Natural killer cell (primary cell): ENCODE measurements at regions not wholly inside any gene's neighbourhood (a gene's known extent, or its start where the extent isn't known, plus 50 kb on each side); places are given as distances from the start of the nearest gene placed in this dataset.
A peak's percentile ranks its signal among the peaks of the same experiment; 100 is the strongest.

Source experiments
- ATAC-seq, 3 donors: fragments of 150-1000 bp in 2 of 3; fragments of 200-7000 bp in 1 of 3; cut with Tn5 transposase; 1 replicate in 1 of 3; 2 replicates in 2 of 3; pipeline ENCODE4 v1.10.0; 2021; ENCODE audit warnings: mild to moderate bottlenecking in 2 of 3, moderate library complexity in 2 of 3
- DNase-seq, 2 donors: peaks; one replicate each; pipeline versions ENCODE4 v3.0.0 to v3.0.0-alpha.2; 2013 to 2021; ENCODE audit warnings: mixed read lengths in 1 of 2
- H3K27ac ChIP-seq: one replicate; pipeline ENCODE4 v1.5.1; 2013; ENCODE audit warnings: mild to moderate bottlenecking, low read length
- H3K27me3 ChIP-seq: one replicate; pipeline ENCODE4 v1.6.1; 2013; ENCODE audit warnings: low read length; ENCODE audit not compliant: control insufficient read depth, insufficient read depth
- H3K36me3 ChIP-seq: one replicate; pipeline ENCODE4 v1.6.1; 2013; ENCODE audit warnings: low read length; ENCODE audit not compliant: control insufficient read depth, insufficient read depth
- H3K4me1 ChIP-seq: one replicate; pipeline ENCODE4 v1.6.1; 2013; ENCODE audit warnings: low read length; ENCODE audit not compliant: control insufficient read depth, insufficient read depth
- H3K4me3 ChIP-seq: one replicate; pipeline ENCODE4 v1.5.1; 2013; ENCODE audit warnings: low read length
- H3K9me3 ChIP-seq: one replicate; pipeline ENCODE4 v1.6.1; 2013; ENCODE audit warnings: low read length; ENCODE audit not compliant: control insufficient read depth, insufficient read depth
- H3K27ac Mint-ChIP-seq, 2 donors: one replicate each; pipeline ENCODE4 v1.8.0; 2022; ENCODE audit warnings: mild to moderate bottlenecking in 2 of 2, mixed read lengths in 2 of 2, moderate library complexity in 1 of 2
- H3K27me3 Mint-ChIP-seq, 2 donors: one replicate each; pipeline ENCODE4 v1.8.0; 2022; ENCODE audit warnings: low read depth in 2 of 2, mixed read lengths in 2 of 2
- H3K36me3 Mint-ChIP-seq: one replicate; pipeline ENCODE4 v1.8.0; 2022; ENCODE audit warnings: mixed read lengths
- H3K4me1 Mint-ChIP-seq, 2 donors: one replicate each; pipeline ENCODE4 v1.8.0; 2022; ENCODE audit warnings: mixed read lengths in 2 of 2
- H3K4me3 Mint-ChIP-seq: one replicate; pipeline ENCODE4 v1.8.0; 2022; ENCODE audit warnings: mild to moderate bottlenecking, moderate library complexity, mixed read lengths
- H3K9me3 Mint-ChIP-seq, 2 donors: one replicate each; pipeline ENCODE4 v1.8.0; 2022; ENCODE audit warnings: mixed read lengths in 2 of 2
- CTCF ChIP-seq: fragments of 200-600 bp; IDR thresholded peaks from one replicate; pipeline ENCODE4 v1.8.0; 2022; ENCODE audit warnings: antibody characterized with exemption
- WGBS: methylation state at CpG from one replicate; pipeline ENCODE4 v1.1.7; 2013; ENCODE audit warnings: missing lambda C conversion rate; ENCODE audit not compliant: insufficient coverage; 5-methylcytosine and 5-hydroxymethylcytosine counted together
- intact Hi-C: fragments of 100-400 bp; cut with micrococcal nuclease; formaldehyde crosslinking; loops from one replicate; pipeline ENCODE4 v1.14.2; 2022

- H3K27ac ChIP-seq, result no peak overlapping the region
- no peak for TF ChIP-seq CTCF
- intact Hi-C loops, result no loop called here
- ATAC-seq (no peak), DNase-seq (no peak)
- Mint-ChIP-seq H3K4me3 (no peak overlapping the region), H3K9me3 (no peaks in the 10 kb centered on the region), H3K27me3 (peaks cover 27 to 46% of the 10 kb centered on the region in 2 donors), H3K4me1 (peaks cover 0 to 5% of the 10 kb centered on the region in 2 donors), H3K36me3 (no peaks in the 10 kb centered on the region), H3K27ac (no peak overlapping the region)
- WGBS, result 85% methylated on average over 8 of the region's 9 CpGs
- no peak overlapping the region for H3K4me3 ChIP-seq
- no peaks in the 10 kb centered on the region for H3K4me1 ChIP-seq
- H3K27me3 ChIP-seq, result peaks cover 2% of the 10 kb centered on the region
- no peaks in the 10 kb centered on the region for H3K36me3 ChIP-seq
- H3K9me3 ChIP-seq, result no peaks in the 10 kb centered on the region
These were observed 125.9 kb upstream of the MLN start for GRCh38 chr6:33929575-33930288.

- H3K4me1 Mint-ChIP-seq, result peaks cover 0 to 10% of the 10 kb centered on the region in 2 donors
- intact Hi-C loops, result no loop called here
- DNase-seq, result no peak
These were observed 123.8 kb upstream of the MLN start for GRCh38 chr6:33927616-33928015.

GRCh38 chr6:33927112-33927511 lies 123.3 kb upstream of the MLN start:
- H3K4me1 Mint-ChIP-seq, result peaks cover 0 to 10% of the 10 kb centered on the region in 2 donors
- H3K36me3 Mint-ChIP-seq, result no peaks in the 10 kb centered on the region
- DNase-seq, result no peak
- no peak for ATAC-seq
- no peak for TF ChIP-seq CTCF
- Histone ChIP-seq H3K9me3 (no peaks in the 10 kb centered on the region), H3K4me3 (no peak overlapping the region), H3K4me1 (peaks cover 8% of the 10 kb centered on the region), H3K27me3 (peaks cover 7% of the 10 kb centered on the region), H3K27ac (no peak overlapping the region), H3K36me3 (no peaks in the 10 kb centered on the region)
- H3K27ac Mint-ChIP-seq, result no peak overlapping the region
- intact Hi-C loops, result no loop called here
- H3K4me3 Mint-ChIP-seq, result no peak overlapping the region
- H3K27me3 Mint-ChIP-seq, result peaks cover 22% of the 10 kb centered on the region in 2 donors
- 90% methylated on average over 4 of the region's 4 CpGs for WGBS
- no peaks in the 10 kb centered on the region for H3K9me3 Mint-ChIP-seq

More at GRCh38 chr6:33927616-33928015, 123.8 kb upstream of the MLN start:
- no peak overlapping the region for H3K4me3 Mint-ChIP-seq
- H3K27me3 Mint-ChIP-seq, result peaks cover 26 to 27% of the 10 kb centered on the region in 2 donors
- peaks cover 7% of the 10 kb centered on the region for H3K27me3 ChIP-seq
- no peak overlapping the region for H3K4me3 ChIP-seq
- WGBS, result 90% methylated on average over 4 of the region's 4 CpGs
- H3K36me3 ChIP-seq, result no peaks in the 10 kb centered on the region
- no peak overlapping the region for H3K27ac Mint-ChIP-seq
- H3K36me3 Mint-ChIP-seq, result no peaks in the 10 kb centered on the region
- ATAC-seq, result no peak
- no peaks in the 10 kb centered on the region for H3K9me3 Mint-ChIP-seq
- no peak overlapping the region for H3K27ac ChIP-seq
- H3K4me1 ChIP-seq, result peaks cover 8% of the 10 kb centered on the region
- no peaks in the 10 kb centered on the region for H3K9me3 ChIP-seq
- no peak for TF ChIP-seq CTCF

- no peak overlapping the region for H3K27ac ChIP-seq
- no peak overlapping the region for H3K4me3 ChIP-seq
- H3K36me3 ChIP-seq, result no peaks in the 10 kb centered on the region
- 87% methylated on average over 4 of the region's 4 CpGs for WGBS
- no peaks in the 10 kb centered on the region for H3K9me3 ChIP-seq
- TF ChIP-seq CTCF, result no peak
- peaks cover 19 to 22% of the 10 kb centered on the region in 2 donors for H3K27me3 Mint-ChIP-seq
- peak in 1 of 3 donors; percentile 40 for ATAC-seq
- H3K4me3 Mint-ChIP-seq, result no peak overlapping the region
- H3K27ac Mint-ChIP-seq, result no peak overlapping the region
- H3K4me1 Mint-ChIP-seq, result peaks cover 0 to 14% of the 10 kb centered on the region in 2 donors
- H3K4me1 ChIP-seq, result peaks cover 8% of the 10 kb centered on the region
- peaks cover 4% of the 10 kb centered on the region for H3K27me3 ChIP-seq
- H3K9me3 Mint-ChIP-seq, result no peaks in the 10 kb centered on the region
- intact Hi-C loops, result no loop called here
- DNase-seq, result no peak
- no peaks in the 10 kb centered on the region for H3K36me3 Mint-ChIP-seq
These were observed 122.6 kb upstream of the MLN start for GRCh38 chr6:33926451-33926850.
